HG03565 (cell line): ENCODE measurements at regions not wholly inside any gene's neighbourhood (a gene's known extent, or its start where the extent isn't known, plus 50 kb on each side); places are given as distances from the start of the nearest gene placed in this dataset.
"Not testable (repeated sequence)": the region's sequence is repeated elsewhere in the genome, so short reads cannot be mapped to it uniquely, and the experiment has no call there.

Experiments
- ATAC-seq: cut with Tn5 transposase; IDR thresholded peaks from one replicate; pipeline ENCODE4 v1.9.1; 2021; ENCODE audit warnings: mild to moderate bottlenecking, moderate library complexity; ENCODE audit not compliant: unreplicated experiment

DNA sequence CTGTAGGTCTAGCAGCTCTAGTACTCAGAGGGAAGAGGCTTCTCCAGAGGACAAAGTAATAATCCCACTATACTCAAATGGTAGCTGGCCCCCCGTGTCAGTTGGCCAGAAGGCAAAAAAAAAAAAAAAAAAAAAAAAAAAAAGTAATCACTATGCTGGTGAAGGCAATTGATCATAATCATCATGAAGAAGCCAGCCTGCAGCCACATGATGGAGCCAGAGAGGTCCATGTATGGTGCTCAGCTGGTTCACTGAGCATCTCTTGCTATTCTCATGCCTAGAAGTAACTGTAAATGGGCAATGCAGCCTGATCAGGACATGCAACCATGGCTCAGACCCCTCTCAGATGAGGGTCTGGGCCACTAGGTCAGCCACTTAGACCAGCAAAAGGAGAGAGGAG lies 378.8 kb downstream of the MED13L start:
- ATAC-seq, result no peak

DNA sequence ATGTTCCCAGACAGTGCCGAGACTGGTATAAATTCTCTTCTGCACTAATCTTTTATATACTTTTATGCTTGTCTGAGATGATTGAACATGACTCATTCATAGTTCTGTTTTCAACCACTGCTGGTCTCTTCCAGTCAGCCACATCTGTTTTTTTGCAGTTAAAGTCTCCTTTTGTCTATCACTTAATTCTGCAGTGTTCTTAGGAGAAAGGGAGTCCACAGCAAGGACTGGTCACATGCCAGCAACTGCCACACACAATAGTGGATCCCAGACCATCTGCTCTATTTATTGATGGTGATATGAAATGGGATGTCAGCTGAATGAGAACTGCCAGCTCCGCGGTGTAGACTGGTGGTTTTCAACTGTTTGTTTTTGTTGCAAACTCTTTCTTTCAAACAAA lies 379.8 kb downstream of the MED13L start:
- no peak for ATAC-seq

DNA sequence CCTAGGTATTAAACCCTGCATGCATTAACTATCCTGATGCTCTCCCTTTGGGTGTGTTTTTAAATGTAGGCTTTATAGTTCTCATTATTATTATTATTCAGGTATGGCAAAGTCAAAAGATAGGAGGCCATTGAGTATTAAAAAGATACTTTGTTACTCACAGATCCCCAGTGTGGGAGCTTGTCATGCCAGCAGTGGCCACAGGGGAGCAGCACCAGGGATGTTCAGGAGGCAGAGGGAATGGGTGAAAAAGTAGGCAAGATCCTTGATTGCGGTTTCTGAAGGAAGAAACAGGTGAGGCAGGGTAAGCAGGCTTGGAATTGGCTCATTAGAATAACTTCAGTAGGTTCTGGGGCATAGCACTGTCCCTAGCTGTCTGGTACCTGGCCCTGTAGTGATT lies 382.2 kb downstream of the MED13L start:
- ATAC-seq, result no peak

DNA sequence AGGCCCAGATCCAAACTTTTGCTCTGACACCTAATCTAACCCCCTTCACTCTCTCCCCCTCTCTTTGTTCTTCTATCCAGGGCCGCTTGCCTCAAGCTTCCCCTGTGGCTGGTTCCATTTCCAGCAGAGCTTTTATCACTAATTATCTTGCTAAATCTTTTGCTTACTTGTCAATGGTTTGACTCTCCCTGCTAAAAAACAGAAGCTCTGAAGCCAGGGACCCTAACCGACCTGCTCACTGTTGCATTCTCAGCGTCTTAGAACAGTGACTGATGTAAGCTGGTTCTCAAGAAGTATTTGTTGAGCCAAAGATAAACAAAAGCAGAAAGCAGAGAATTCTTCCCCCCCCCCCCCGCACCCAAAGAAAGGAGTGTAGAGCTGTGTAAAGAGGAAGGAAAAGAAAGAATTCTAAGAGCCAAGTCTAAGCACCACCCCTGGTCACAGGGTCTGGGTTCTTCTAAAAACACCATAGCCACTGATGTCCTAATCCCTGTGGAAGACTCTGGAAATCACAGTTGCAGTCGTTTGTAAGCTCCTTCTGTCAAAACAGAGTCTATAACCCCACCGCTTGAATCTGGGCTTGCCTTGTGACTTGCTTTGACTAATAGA lies 385.8 kb downstream of the MED13L start:
- ATAC-seq, result no peak

DNA sequence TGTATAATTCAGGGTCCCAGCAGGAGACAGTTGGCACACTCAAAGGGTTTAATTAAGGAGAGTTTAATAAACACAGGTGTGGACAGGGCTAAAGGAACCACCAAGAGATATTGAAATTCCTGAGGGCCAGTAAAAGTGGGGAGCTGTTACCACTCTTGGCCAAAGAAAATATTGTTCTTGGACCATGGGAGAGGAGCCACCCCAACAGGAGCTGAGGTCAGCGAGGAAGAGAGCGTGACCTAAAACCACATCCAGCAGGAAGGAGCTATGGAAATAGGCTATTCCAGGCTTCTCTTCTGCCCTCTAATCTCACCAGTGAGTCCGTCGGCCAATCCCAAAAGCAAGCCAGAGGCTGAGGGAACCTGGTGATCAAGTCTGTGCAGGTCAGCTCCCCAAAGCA lies 390.8 kb downstream of the MED13L start:
- ATAC-seq, result no peak

DNA sequence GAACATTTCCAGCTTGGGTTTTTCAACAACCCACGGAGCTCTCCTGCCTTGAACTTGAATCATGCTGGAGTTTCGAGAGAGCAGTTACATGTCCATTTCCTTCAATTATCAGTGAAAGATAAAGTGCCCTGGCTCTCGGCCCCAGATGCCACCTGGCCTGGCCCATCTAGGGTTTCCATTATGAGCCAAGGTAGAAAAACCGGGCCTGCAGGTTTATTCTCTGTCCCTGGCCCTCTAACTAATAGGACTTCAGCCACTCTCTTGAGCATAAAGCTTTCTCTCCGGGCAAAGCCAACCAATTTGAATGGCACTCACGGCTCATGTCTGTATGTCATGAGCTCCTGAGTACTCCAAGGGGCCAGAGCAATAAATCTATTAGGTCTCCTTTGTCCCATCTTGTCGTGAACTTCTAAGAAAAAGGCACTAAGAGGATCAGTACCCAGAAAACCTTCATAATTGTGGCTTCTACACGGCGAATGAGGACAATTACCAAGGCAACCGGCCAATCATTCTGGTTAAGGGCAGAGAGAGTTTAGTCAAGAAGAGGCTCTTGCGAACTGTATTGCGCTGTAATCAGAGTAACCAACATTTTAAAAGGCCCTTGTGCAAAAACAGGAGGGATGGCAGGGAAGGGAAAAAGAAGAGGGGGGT lies 392.3 kb downstream of the MED13L start:
- ATAC-seq, result no peak

DNA sequence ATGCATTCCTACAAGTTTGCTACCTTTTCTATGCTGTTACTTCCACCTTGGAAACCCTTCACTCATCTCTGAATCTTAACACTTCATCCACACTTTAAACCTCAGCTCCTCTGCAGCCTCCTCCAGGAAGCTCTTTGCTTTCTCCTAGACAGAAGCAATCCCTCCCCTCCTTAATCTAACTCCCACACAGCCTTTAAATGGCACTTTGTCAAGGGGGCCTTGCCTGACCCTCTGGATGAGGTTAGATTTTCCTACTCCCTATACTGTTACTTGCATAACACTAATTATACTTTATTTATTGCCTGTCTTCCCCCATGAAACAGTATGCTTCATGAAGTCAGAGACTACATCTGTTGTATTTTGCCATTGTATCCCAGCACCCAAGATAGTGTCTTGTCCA lies 394.6 kb downstream of the MED13L start:
- ATAC-seq, result no peak

DNA sequence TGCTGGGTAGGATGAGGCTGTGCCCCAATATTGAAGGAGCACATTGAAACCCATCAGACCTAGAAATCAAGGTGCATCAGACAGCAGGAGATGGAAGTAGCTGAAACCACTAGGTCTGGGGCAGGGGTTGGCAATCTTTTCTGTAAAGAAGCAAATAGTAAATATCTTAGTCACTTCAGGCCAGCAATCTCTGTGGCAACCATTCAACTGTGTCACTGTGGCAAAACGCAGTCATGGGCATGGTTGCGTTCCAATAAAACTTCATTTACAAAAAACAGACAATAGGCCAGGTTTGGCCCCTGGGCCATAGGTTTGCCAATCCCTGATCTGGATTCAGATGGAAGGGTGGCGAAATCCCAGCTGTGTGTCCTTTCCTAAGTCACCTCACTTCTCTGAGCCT lies 397.3 kb downstream of the MED13L start:
- ATAC-seq, result no peak

DNA sequence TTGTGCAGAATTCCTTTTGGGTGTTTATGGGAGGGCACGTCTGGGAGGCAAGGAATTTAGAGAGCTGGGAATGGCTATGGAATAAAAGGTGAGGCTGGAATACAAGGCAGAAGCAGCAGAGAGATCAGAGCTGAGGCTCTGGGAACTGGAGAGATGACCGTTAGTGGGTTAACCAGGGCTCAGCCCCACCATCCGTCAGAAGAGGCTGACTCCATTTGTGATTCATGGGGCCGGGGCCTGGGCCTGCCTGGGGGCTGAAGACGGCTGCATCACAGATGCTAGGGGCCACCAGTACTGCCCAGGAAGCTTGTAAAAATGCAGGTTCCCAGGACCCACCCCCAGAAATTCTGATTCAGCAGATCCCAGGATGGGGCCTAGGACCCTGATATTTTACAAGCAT lies 398.1 kb downstream of the MED13L start:
- no peak for ATAC-seq

DNA sequence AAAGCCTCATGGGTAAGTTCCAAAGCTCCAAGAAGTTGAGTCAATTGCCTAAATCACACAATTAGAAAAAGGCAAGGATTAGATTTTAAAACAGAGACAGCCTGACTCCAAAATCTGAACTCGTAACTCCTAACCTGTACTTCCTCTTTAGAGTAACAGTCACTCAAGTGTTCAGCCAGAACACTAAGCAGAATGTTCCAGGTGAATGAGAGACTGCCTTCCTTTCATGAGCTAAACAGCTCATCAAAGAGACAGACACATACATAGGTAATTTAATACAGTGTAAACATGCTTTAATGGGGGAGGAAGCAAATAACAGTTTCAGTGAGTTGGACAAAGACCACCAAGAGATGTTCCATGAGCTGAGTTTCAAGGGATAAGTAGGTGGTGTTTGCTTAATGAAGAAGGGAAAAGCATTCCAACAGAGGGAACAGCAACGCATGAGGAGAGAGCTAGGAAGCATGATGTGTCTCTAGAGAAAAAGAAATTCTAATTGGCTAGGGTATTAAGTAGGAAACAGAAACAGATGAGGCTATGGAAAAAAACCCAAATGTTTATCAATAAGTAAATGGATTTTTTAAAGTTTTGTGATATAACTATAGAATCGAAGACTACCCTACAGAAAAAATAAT lies 403.9 kb downstream of the MED13L start:
- ATAC-seq, result no peak

DNA sequence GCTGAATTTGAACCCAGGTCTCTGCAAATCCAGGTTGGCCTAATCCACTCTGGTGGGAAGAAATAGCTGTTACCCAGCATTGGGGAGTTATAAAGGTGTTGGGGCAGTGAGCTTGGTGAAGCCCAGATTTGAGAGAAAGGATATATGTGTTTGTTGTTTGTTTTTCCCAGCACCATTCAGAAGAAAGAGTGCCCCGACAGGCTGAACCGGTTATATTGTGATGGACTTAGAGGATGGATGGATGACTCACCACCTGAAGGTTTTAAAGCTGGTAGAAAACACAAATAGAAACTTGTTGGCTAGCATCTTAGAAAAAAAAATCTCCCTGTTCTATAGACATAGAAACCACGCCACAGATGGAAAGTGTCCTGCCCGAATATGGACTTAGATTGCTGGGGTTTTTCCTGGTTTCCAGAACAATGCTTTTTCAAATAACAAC lies 404.6 kb downstream of the MED13L start:
- ATAC-seq, result no peak

DNA sequence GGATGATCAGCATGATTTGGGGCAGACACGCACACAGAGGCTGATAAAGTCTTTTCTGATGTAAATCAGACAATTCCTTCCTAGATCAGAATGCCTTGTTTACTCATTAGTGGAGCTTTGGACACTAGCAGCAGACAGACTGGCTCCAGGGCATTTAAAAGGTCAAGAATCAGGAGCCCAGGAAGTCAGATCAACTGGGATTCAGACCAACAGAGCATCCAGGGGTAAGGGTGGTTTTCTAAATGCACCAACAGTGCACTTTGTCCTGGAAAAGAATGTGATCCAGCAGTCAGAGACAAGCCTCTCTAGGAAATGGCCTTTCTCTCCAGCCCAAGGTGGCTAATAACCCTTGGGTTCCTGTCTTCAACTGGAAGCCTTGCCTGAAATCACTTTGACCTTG lies 405.3 kb downstream of the MED13L start:
- no peak for ATAC-seq

DNA sequence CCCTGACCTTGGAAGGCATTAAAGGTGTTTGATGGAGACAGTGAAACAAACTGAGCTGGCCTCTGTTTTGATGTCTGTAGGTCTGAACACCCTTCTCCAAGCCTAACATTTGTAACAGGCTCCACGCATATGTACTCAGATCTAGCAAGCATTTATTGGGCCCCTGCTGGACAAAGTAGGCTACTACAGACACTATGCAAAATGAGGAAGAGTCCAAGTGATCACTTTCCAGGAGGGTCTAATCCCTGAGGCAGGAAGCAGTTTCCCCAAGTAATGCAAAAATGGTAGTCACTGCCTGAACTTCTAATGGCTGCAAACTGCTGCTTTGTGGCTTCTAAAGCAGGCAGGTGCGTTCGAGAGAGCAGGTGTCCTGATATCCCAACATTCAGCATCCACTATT lies 405.8 kb downstream of the MED13L start:
- no peak for ATAC-seq

DNA sequence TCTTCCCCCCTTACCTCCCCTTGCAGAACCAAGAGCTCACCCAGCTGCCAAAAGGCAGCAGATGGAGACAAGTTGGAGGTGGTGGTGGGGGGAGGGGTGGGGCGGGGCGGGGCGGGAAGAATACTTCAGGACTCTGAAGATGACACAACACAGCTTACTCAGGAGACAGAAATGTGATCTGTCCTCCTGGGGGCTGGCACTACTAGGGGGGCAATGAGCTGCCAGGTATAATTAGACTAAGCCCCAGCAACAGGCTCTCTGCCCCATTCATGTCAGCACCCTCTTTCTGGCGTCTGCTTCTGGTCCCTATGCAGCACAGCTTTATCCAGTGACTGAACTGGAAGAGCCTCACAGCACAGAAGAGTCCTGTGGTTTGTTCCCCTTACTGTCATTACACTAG lies 407.0 kb downstream of the MED13L start:
- no peak for ATAC-seq

DNA sequence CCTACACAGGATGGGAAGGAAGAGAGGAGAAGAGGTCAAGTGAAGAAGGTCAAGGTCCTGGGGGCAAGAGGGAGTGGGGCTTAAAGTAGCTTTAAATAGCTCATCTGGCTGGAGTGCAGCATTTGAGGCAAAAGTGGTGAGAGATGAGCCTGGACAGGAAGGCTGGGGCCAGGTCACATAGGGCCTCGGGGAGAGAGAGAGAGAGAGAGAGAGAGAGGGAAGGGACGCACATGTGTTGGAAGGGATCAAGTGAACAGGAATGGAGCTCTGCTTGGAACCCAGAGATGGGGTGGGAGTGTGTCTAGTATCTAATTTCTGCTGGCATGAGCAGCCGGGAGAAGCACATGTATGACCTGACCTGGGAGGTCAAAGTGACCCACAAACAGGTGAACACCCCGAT lies 407.5 kb downstream of the MED13L start:
- ATAC-seq, result no peak

DNA sequence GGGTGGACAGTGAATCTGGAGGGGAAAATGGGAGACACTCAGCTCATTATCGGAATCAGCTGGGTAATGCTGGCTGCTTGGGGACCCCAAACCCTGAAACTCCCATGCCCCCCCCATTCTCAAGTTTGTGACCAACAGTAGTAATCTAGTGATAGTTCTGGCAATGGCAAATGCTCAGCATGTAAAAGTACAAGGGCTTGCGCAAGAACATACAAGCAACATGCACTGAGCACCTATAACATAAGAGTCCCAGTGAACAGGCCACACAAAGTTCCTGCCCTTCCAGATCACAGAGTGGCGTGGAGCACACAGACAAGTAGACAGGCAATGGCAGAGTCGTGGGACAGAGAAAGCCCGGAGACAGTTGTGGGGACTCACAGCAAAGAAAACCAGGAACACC lies 407.9 kb downstream of the MED13L start:
- ATAC-seq, result no peak

DNA sequence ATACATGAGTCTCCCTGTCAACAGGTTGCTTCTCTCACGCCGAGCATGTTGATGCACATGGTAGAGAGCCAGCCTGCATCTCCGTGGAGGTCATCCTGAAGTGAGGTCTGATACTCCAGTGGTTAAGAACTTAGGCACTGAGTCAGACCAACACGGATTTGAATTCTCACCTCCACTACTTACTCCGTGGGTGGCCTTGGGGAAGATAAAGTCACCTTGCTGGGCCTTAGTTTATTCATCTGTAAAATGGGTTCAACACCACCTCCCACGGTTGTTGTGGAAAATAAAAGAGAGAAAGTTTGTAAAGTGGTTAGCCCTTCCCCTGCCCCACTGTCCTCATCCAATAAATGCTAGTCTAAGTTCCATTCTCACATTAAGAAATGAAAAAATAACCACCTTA lies 408.9 kb downstream of the MED13L start:
- no peak for ATAC-seq

DNA sequence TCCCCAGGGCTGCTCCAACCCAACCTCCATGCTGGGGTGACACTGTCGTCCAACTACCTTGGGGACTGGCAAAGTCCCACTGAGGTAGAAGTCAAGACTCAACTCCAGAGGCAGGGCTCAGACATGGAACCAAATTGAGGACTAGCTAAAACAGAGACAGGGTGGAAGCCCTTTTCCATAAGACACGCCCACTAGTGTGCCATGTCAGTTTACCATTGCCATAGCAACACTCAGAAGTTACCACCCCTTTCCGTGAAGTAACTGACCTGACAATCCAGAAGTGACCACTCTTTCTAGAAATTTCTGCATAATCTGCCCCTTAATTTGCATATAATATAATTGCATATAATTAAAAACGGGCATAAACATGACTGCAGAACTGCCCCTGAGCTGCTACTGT lies 409.6 kb downstream of the MED13L start:
- ATAC-seq, result no peak

DNA sequence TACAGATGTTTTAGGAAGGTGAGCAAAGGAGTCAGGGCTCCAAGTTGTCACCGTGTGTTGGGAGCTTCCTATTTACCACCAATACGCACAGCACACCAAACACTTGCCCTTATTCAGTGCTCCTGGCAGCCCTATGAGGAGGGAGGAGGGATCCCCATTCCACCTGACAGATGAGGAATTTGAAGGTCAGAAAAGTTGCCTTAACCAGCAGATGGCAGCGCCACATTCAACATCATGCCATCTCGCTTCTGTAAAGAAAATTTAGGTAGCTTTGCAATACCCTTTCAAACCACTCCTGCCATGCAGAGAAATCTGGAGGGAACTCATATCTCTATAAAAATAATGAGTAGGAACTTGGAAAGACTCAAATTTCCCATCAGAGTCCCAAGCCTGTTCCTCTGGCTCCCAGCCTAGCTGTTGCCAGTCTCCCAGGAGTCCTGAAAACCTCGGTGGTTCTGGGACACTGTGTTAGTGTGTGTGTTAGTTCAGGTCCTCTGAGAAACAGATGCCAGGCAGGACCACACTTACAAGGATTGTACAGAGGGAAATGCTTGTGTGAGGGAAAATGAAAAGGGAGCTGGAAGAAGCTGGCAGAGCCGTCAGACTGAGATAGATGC lies 410.5 kb downstream of the MED13L start:
- no peak for ATAC-seq

DNA sequence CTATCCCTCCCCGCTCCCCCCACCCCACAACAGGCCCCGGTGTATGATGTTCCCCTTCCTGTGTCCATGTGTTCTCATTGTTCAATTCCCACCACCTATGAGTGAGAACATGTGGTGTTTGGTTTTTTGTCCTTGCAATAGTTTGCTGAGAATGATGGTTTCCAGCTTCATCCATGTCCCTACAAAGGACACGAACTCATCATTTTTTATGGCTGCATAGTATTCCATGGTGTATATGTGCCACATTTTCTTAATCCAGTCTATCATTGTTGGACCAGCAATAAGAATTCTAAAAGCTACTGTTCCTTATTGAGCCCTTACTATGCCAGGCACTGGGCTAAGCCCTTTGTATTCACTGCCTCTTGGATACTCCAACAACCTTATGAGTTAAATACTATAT lies 411.2 kb downstream of the MED13L start:
- not testable (repeated sequence) for ATAC-seq

DNA sequence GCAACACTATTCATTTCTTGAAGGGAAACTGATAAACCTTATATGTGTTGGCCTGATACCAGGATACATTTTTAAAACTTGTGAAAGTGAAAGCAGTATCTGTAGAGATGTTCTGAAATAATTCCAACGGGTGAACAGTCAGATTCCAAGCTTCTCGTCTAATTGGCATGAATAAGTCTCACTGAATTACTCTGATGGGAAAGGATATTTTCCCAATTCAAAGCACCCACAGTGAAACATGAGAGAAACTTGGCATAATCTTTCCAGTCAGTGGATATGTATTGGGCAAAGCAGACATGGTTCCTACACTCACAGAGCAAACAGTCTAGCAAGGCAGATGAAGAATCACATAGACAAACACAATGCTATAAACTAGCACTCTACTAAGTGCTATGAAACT lies 413.1 kb downstream of the MED13L start:
- ATAC-seq, result no peak

DNA sequence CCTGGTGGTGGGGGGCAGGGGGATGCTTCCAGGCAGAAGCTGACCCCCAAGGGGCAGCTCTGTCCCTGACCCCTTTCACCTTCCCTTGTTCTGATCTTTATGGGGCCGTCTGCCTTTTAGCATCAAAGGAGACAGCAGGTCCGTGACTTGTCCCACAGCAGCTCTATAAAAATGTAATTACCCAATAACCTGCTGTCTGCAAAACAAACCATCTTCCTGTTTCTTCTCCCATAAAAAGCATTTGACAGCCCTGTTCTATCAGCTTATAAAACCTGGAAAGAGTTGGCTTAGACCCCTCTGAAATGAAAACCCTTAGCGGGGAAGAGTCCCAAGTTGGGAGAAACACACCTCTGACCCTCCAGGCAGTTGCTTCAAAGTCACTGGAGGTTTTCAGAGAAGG lies 416.9 kb downstream of the MED13L start:
- no peak for ATAC-seq
